Left cardiac atrium (tissue), 4 donors: ENCODE measurements at regions not wholly inside any gene's neighbourhood (a gene's known extent, or its start where the extent isn't known, plus 50 kb on each side); places are given as distances from the start of the nearest gene placed in this dataset.
"Not testable (repeated sequence)": the region's sequence is repeated elsewhere in the genome, so short reads cannot be mapped to it uniquely, and the experiment has no call there.

Experiments
- ATAC-seq, 2 donors: fragments of 200-7000 bp; cut with Tn5 transposase; one replicate each; pipeline ENCODE4 v1.9.1; 2020; ENCODE audit warnings: mild to moderate bottlenecking in 2 of 2, moderate library complexity in 2 of 2
- DNase-seq: peaks from one replicate; pipeline ENCODE4 v3.0.0-alpha.2; 2020
- intact Hi-C, 2 donors: fragments of 100-400 bp; cut with DNase I; formaldehyde crosslinking; loops; one replicate each; pipeline versions ENCODE4 v1.14.1 to v1.15.1; 2022 to 2023
- donor health status: DM: no; HTN: yes; CAD: no.
- donor health status: DM: no; HTN: yes; CAD: no; lungs with severe emphysema.
- donor health status: DM: yes; HTN: yes; CAD: no.
- donor health status: Dilated cardiomyopathy.

DNA sequence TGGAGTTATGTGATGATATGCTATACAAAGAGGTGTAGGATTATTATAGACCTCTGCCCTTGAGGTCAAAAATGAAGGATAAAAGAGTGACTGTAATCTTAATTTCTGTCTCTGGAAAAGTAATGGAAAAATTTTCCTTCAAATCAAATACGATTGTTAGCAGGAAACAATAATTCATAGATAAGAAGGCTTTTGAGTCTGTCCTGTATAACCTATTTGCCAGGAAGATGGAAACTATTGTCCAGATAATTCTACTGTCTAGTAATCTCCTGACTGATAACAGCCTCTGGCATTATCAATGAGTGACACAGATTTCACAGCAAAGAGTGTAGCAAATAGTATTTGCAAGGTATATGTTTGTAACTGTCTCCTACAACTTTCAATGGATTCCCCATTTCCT is 307.8 kb downstream of the MTX2 start:
- no peak for ATAC-seq
- intact Hi-C loops, result no loop called here

GRCh38 chr2:176578292-176578691 is 309.1 kb downstream of the MTX2 start:
- intact Hi-C loops, ATAC-seq, DNase-seq: not testable (repeated sequence)

More for the DNA sequence above, 307.8 kb downstream of the MTX2 start:
- DNase-seq, result no peak

DNA sequence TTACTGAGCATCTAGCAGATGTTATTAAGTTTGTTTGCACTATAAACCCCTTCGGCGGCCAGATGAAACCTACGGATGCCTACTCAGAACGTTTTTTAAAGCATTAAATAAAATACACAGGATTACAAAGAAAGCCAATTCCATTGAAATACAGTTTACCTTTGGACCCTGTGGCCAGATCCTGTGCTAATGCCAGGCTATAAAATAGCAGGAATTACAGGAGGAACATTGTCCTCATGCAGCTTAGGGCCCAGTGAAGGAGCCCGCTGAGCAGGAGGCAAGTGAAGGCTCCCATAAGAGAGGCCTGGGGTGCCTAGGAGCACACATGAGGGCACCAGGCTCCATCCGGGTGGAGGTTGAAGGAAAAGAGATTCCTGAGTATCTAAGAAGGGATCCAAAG is 310.4 kb downstream of the MTX2 start:
- intact Hi-C loops, result no loop called here
- no peak for DNase-seq
- ATAC-seq, result no peak

GRCh38 chr2:176581557-176582165 is 312.4 kb downstream of the MTX2 start:
- DNase-seq (no peak), ATAC-seq (peak in 1 of 2 donors; percentile 66)
- intact Hi-C loops, result no loop called here

- intact Hi-C loops, result no loop called here
- DNase-seq, result no peak
- ATAC-seq, result no peak
Measured at GRCh38 chr2:176582176-176582575, 312.9 kb downstream of the MTX2 start.

- ATAC-seq, result peak in 1 of 2 donors; percentile 97
- intact Hi-C loops, result no loop called here
- DNase-seq, result peak; percentile 30
Measured at GRCh38 chr2:176582990-176583481, 313.8 kb downstream of the MTX2 start.

DNA sequence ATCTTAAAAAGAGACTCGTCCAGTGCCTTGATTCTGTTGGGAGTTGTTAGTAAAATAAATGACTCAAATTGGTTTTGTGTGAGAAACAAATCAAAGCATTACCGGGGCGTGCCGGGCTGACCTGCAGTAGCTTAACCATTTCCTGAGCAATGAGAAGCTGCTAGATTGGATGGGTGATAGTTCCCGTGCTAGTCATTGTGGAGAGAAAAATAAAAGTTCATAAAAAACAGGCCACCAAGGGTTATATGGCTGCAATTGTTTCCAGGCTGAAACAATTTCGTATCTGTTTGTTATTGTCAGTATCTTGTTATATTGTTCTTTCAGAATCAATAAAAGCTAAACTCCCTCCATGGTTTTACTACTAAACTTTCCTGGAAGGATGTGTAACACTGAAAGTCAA is 314.4 kb downstream of the MTX2 start:
- intact Hi-C loops, result no loop called here
- ATAC-seq, result peak in 1 of 2 donors; percentile 63
- DNase-seq, result peak; percentile 18

DNA sequence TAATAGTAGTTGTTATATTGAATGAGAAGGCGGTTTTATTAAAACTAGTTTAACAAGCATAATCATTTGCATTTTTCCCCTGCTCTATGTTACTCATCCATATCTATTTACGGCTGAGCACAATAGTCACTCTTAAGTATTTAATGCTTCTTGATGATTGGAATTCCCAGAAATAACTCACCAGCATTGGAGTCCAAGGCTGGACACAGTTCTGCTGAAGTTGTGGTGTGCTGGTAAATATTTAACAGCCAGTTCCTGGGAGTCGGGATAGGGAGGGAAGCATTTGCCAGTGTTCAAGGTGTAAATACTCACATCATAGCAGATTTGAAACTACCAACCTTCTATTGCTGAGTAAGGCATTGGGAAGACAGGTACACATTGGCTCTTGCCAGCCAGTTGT is 315.1 kb downstream of the MTX2 start:
- intact Hi-C loops, result no loop called here
- DNase-seq (no peak), ATAC-seq (no peak)

DNA sequence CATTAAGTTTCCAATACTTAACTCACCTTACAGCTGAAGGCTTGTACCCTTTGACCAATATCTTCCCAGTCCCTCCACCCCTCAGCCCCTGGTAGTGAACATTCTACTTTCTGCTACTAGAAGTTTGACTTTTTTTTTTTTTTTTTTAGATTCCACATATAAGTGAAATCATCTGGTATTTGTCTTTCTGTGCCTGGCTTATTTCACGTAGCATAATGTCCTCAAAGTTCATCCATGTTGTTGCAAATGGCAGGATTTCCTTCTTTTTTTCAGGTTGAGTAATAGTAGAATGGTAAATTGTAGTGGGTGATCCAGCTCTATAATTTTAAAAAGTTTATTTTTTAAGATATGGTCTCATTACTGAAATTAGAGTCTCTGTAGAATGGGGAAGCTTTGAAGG is 316.0 kb downstream of the MTX2 start:
- intact Hi-C loops, result no loop called here
- DNase-seq, result no peak
- no peak for ATAC-seq

GRCh38 chr2:176585791-176586190 is 316.5 kb downstream of the MTX2 start:
- DNase-seq (no peak), ATAC-seq (no peak)
- intact Hi-C loops, result no loop called here

DNA sequence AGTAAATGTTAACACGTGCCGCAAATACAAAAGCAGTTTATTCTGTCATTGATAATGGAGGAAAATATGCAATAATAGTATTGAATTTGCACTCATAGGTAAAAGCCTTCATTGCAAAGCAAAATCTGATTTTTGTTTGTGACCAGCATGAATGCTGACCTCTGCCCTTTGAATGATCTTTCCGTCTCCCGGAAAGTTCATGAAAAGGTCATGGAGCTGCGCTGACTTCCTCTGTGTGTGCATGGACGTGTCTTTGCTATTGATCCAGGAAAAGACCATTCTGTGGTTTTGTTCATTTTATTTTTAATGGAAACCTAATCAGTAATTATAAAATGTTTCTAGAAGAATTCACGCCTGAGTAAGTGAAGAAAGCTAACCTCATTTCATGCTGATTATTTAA is 320.0 kb downstream of the MTX2 start:
- DNase-seq (no peak), ATAC-seq (no peak)
- intact Hi-C loops, result no loop called here

GRCh38 chr2:176589825-176590440 is 320.7 kb downstream of the MTX2 start:
- ATAC-seq (no peak), DNase-seq (no peak)
- intact Hi-C loops, result no loop called here

DNA sequence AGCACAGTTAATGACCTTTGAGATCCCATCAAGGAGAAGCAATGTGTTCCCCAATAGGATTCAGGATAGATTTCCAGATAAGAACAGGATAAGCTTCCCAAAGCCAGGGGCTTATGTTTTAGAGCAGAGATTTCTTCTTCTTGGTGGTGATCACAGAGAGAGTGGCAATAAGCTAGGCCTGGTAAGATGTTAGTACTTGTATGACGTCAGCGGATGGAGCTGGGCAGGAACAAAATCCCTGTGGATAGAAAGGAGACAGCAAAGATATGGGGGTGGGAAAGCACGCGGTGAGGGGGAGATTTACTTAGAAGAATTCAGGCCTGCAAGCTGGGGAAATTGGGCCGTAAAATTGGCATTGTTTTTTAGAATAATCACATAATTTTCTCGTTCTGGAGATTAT is 323.0 kb downstream of the MTX2 start:
- no peak for ATAC-seq

GRCh38 chr2:176595986-176596385 is 326.7 kb downstream of the MTX2 start:
- DNase-seq (no peak), ATAC-seq (peak in 1 of 2 donors; percentile 60)
- intact Hi-C loops, result no loop called here

More for the DNA sequence above, 323.0 kb downstream of the MTX2 start:
- no peak for DNase-seq
- intact Hi-C loops, result no loop called here

- intact Hi-C loops, result no loop called here
- DNase-seq (no peak), ATAC-seq (no peak)
Measured at GRCh38 chr2:176597916-176598315, 328.7 kb downstream of the MTX2 start.

DNA sequence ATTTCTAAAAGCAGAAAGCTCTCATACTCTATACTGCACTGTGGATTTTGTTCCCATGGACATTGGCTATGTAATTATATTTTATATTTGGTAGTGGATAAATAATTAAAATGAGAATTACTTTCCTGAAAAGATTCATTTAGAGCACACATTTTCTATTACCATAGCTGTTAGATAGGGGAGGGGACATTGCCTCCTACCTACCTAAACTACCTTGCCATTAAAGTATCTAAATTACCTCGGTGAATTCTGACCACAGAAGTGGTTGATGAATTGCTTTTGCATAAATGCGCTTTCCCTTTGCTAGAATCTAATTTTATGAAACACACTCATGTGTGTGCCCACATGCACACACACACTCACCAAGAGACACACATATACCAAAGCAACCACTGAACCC is 329.1 kb downstream of the MTX2 start:
- ATAC-seq (no peak), DNase-seq (no peak)
- intact Hi-C loops, result no loop called here

- DNase-seq, result no peak
- intact Hi-C loops, result no loop called here
- no peak for ATAC-seq
Measured at GRCh38 chr2:176599796-176600485, 330.7 kb downstream of the MTX2 start.

DNA sequence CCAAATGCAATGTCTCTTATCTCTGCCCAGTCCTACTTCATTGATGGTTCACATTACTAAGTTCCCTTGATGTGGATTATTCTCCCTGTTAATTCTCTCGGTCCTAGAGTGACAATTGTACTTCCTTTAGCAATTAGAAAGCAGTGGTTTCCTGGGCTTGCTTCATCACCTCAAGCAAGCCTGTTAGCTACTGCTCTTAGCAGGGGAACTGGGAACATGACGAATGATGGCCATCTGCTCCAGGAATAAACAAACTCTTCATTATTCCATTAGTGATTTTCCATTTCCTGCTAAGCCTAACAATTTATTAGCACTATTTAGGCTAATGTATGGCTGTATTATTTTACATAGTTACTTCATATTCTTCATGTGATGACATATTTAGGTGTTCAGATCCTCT is 331.8 kb downstream of the MTX2 start:
- DNase-seq, result no peak
- intact Hi-C loops, result no loop called here

GRCh38 chr2:176612036-176612435 is 342.8 kb downstream of the MTX2 start:
- intact Hi-C loops, result no loop called here
- no peak for DNase-seq

More for the DNA sequence above, 331.8 kb downstream of the MTX2 start:
- no peak for ATAC-seq

DNA sequence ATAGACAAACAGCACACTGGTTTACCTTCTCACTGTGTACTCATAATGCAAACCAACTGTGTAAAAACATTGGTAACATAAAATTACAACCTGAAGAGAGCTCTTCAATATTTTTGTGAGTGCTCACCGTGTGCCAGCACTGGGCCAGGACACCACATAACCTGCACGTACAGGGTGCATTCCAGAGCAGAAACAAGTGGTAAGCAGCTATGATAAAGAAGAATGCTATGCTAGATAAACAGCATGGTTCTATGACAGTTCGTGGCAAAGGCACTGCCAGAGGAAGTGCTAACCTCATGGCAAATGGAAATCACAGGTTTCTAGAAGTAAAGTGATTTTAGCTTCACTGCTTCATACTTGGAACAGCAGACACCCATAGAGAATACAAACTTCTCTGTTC is 343.5 kb downstream of the MTX2 start:
- DNase-seq (no peak), ATAC-seq (peak in 1 of 2 donors; percentile 22)
- intact Hi-C loops, result no loop called here

More at GRCh38 chr2:176612036-176612435, 342.8 kb downstream of the MTX2 start:
- ATAC-seq, result no peak
